CD14-positive monocyte (primary cell): ENCODE measurements at regions not wholly inside any gene's neighbourhood (a gene's known extent, or its start where the extent isn't known, plus 50 kb on each side); places are given as distances from the start of the nearest gene placed in this dataset.

ENCODE experiments used
- DNase-seq, 3 donors: peaks; one replicate each; pipeline ENCODE4 v3.0.0-alpha.2; 2011 to 2022
- H2AFZ ChIP-seq: 2 replicates; pipeline ENCODE4 v1.6.0; 2012; ENCODE audit warnings: mild to moderate bottlenecking, low read depth, low read length, inconsistent platforms; ENCODE audit not compliant: insufficient read depth, poor library complexity, severe bottlenecking
- H3K27ac ChIP-seq, 2 donors: 1 replicate in 1 of 2; 2 replicates in 1 of 2; pipeline ENCODE4 v1.5.1; 2012 to 2013; ENCODE audit warnings: low read length in 2 of 2, control low read depth in 1 of 2, inconsistent platforms in 1 of 2, low read depth in 1 of 2, mild to moderate bottlenecking in 1 of 2
- H3K27me3 ChIP-seq, 2 donors: one replicate each; pipeline versions ENCODE4 v1.6.0 to v1.6.1; 2011 to 2013; ENCODE audit warnings: low read length in 2 of 2; ENCODE audit not compliant: control insufficient read depth in 2 of 2, insufficient read depth in 2 of 2
- H3K36me3 ChIP-seq, 2 donors: replicated peaks in 1 of 2; 1 replicate in 1 of 2; 2 replicates in 1 of 2; pipeline versions ENCODE4 v1.5.1 to v1.6.1; 2012 to 2013; ENCODE audit warnings: low read length in 2 of 2, control low read depth in 1 of 2, inconsistent platforms in 1 of 2, mild to moderate bottlenecking in 1 of 2; ENCODE audit not compliant: insufficient read depth in 2 of 2, control insufficient read depth in 1 of 2
- H3K4me1 ChIP-seq, 2 donors: 1 replicate in 1 of 2; 2 replicates in 1 of 2; pipeline versions ENCODE4 v1.5.1 to v1.6.1; 2012 to 2013; ENCODE audit warnings: low read length in 2 of 2, control low read depth in 1 of 2, inconsistent platforms in 1 of 2, mild to moderate bottlenecking in 1 of 2, moderate library complexity in 1 of 2; ENCODE audit not compliant: insufficient read depth in 2 of 2, control insufficient read depth in 1 of 2
- H3K4me2 ChIP-seq: replicated peaks from 2 replicates; pipeline ENCODE3; 2012; ENCODE audit warnings: low read length, moderate library complexity, mild to moderate bottlenecking; ENCODE audit not compliant: poor library complexity, severe bottlenecking; ENCODE audit errors: extremely low read depth
- H3K4me3 ChIP-seq, 3 experiments: fragments of 200-600 bp in 1 of 3; sonication (generic) in 1 of 3; replicated peaks in 1 of 3; 1 replicate in 2 of 3; 2 replicates in 1 of 3; pipeline ENCODE4 v1.5.1; 2011 to 2013; ENCODE audit warnings: low read length in 3 of 3, mild to moderate bottlenecking in 3 of 3, control low read depth in 2 of 3, low read depth in 2 of 3, inconsistent platforms in 1 of 3, moderate library complexity in 1 of 3
- H3K79me2 ChIP-seq: 2 replicates; pipeline ENCODE4 v1.6.0; 2012; ENCODE audit warnings: mild to moderate bottlenecking, control low read depth, inconsistent platforms, low read length, moderate library complexity; ENCODE audit not compliant: insufficient read depth
- H3K9ac ChIP-seq: 2 replicates; pipeline ENCODE4 v1.6.0; 2017; ENCODE audit warnings: low read length, mild to moderate bottlenecking; ENCODE audit not compliant: insufficient read depth, poor library complexity, severe bottlenecking
- H3K9me3 ChIP-seq, 2 donors: replicated peaks in 1 of 2; 1 replicate in 1 of 2; 2 replicates in 1 of 2; pipeline versions ENCODE4 v1.5.1 to v1.6.1; 2012 to 2013; ENCODE audit warnings: low read length in 2 of 2, control low read depth in 1 of 2; ENCODE audit not compliant: control insufficient read depth in 1 of 2, insufficient read depth in 1 of 2
- H4K20me1 ChIP-seq: 2 replicates; pipeline ENCODE4 v1.6.0; 2012; ENCODE audit warnings: mild to moderate bottlenecking, low read length, control low read depth, moderate library complexity; ENCODE audit not compliant: insufficient read depth
- H3K27ac Mint-ChIP-seq, 7 donors: one replicate each; pipeline ENCODE4 v1.8.0; 2020; ENCODE audit warnings: mild to moderate bottlenecking in 7 of 7, mixed read lengths in 7 of 7, moderate library complexity in 6 of 7, inconsistent platforms in 2 of 7
- H3K27me3 Mint-ChIP-seq, 3 donors: one replicate each; pipeline ENCODE4 v1.8.0; 2021 to 2022; ENCODE audit warnings: low read depth in 3 of 3, mild to moderate bottlenecking in 3 of 3, mixed read lengths in 3 of 3, moderate library complexity in 3 of 3, inconsistent platforms in 1 of 3
- H3K36me3 Mint-ChIP-seq, 2 donors: one replicate each; pipeline ENCODE4 v1.8.0; 2020; ENCODE audit warnings: mixed read lengths in 2 of 2, inconsistent platforms in 1 of 2, mild to moderate bottlenecking in 1 of 2
- H3K4me1 Mint-ChIP-seq: one replicate; pipeline ENCODE4 v1.8.0; 2020; ENCODE audit warnings: mild to moderate bottlenecking, mixed read lengths
- H3K4me3 Mint-ChIP-seq, 2 donors: one replicate each; pipeline ENCODE4 v1.8.0; 2020; ENCODE audit warnings: mild to moderate bottlenecking in 2 of 2, mixed read lengths in 2 of 2, moderate library complexity in 1 of 2
- H3K9me3 Mint-ChIP-seq, 7 donors: one replicate each; pipeline ENCODE4 v1.8.0; 2020 to 2022; ENCODE audit warnings: mixed read lengths in 7 of 7, mild to moderate bottlenecking in 6 of 7, moderate library complexity in 6 of 7, inconsistent platforms in 2 of 7
- WGBS: methylation state at CpG from one replicate; pipeline ENCODE4 v1.1.5; 2013; ENCODE audit warnings: missing lambda C conversion rate; ENCODE audit not compliant: insufficient coverage; 5-methylcytosine and 5-hydroxymethylcytosine counted together
- intact Hi-C, 2 donors: fragments of 100-400 bp; cut with micrococcal nuclease; formaldehyde crosslinking; loops; one replicate each; pipeline versions ENCODE4 v1.15.0 to v1.15.1; 2023
- TF ChIP-seq, protein P1 (sequence below): fragments of 200-600 bp; IDR thresholded peaks from one replicate; pipeline ENCODE4 v1.8.0; 2022; ENCODE audit warnings: antibody characterized with exemption, mild to moderate bottlenecking

DNA sequence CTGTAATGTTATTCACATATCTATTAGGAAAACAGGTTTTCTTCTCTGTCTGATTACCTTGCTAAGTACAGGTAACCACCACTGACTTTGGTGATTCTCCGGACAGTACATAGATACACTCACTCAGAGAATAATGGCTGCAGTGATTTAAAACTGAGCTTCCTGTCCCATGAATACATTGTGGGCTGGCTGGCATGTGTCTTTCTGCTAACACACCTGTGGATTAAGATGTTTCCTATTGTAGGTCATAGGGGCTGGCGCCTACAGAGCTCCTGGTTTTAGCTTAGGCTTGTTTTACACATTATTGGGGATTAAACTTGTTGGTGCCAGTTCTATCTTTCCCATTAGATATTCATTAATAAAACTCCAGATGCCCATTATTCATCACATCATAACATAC, 102.7 kb upstream of the MEIS2 start:
- H4K20me1 ChIP-seq = no peaks in the 10 kb centered on the region
- H3K79me2 ChIP-seq = no peaks in the 10 kb centered on the region
- WGBS = 80% methylated on average over 1 of the region's 2 CpGs
- H3K27me3 ChIP-seq = no peaks in the 10 kb centered on the region
- intact Hi-C loops = no loop called here
- H3K27ac ChIP-seq = no peak overlapping the region
- no peaks in the 10 kb centered on the region for H3K4me1 ChIP-seq
- no peak for DNase-seq
- H3K9me3 Mint-ChIP-seq = peaks cover 0 to 2% (median 0%) of the 10 kb centered on the region in 7 donors
- no peak overlapping the region for H3K4me3 Mint-ChIP-seq
- no peak overlapping the region for H3K27ac Mint-ChIP-seq
- H3K4me3 ChIP-seq = no peak overlapping the region
- H3K36me3 ChIP-seq = no peaks in the 10 kb centered on the region
- no peak overlapping the region for H3K9ac ChIP-seq
- no peak overlapping the region for H3K4me2 ChIP-seq
- H3K36me3 Mint-ChIP-seq = no peaks in the 10 kb centered on the region
- no peaks in the 10 kb centered on the region for H3K4me1 Mint-ChIP-seq
- H3K27me3 Mint-ChIP-seq = no peaks in the 10 kb centered on the region
- H3K9me3 ChIP-seq = no peaks in the 10 kb centered on the region
- TF ChIP-seq, protein P1, sequence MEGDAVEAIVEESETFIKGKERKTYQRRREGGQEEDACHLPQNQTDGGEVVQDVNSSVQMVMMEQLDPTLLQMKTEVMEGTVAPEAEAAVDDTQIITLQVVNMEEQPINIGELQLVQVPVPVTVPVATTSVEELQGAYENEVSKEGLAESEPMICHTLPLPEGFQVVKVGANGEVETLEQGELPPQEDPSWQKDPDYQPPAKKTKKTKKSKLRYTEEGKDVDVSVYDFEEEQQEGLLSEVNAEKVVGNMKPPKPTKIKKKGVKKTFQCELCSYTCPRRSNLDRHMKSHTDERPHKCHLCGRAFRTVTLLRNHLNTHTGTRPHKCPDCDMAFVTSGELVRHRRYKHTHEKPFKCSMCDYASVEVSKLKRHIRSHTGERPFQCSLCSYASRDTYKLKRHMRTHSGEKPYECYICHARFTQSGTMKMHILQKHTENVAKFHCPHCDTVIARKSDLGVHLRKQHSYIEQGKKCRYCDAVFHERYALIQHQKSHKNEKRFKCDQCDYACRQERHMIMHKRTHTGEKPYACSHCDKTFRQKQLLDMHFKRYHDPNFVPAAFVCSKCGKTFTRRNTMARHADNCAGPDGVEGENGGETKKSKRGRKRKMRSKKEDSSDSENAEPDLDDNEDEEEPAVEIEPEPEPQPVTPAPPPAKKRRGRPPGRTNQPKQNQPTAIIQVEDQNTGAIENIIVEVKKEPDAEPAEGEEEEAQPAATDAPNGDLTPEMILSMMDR = no peak
- H2AFZ ChIP-seq = no peak overlapping the region

DNA sequence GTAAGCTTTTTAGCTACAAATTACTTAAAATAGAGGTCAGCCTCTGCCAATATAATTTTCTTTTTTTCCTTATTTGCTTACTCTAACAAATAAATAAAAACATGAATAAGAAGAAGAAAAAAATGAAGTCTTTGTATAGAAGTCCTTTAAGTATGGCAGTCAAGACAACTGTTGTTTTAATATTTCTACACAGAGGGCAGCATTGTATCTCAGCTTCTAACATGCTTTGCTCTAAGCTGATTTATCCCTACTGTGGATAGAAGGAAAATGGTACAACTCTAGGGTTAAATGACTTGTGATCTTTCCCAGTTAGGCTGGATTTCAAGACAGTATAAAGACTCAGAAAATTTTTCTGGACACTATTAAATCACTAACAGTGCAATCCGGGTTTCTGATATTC, 104.3 kb upstream of the MEIS2 start:
- intact Hi-C loops = no loop called here
- Mint-ChIP-seq H3K4me3 (no peak overlapping the region), H3K9me3 (peaks cover 0 to 2% (median 0%) of the 10 kb centered on the region in 7 donors), H3K4me1 (no peaks in the 10 kb centered on the region), H3K36me3 (no peaks in the 10 kb centered on the region), H3K27me3 (no peaks in the 10 kb centered on the region), H3K27ac (no peak overlapping the region)
- Histone ChIP-seq H3K9me3 (no peaks in the 10 kb centered on the region), H3K79me2 (no peaks in the 10 kb centered on the region), H3K4me2 (no peak overlapping the region), H3K27me3 (no peaks in the 10 kb centered on the region), H2AFZ (no peak overlapping the region), H3K36me3 (no peaks in the 10 kb centered on the region), H4K20me1 (no peaks in the 10 kb centered on the region), H3K9ac (no peak overlapping the region), H3K27ac (no peak overlapping the region), H3K4me3 (no peak overlapping the region), H3K4me1 (no peaks in the 10 kb centered on the region)
- no peak for DNase-seq
- TF ChIP-seq, protein P1 = no peak
- no CpG with 5 or more reads among the region's 1 CpG for WGBS
